Upper lobe of right lung (tissue), 1 donor: ENCODE measurements at regions not wholly inside any gene's neighbourhood (a gene's known extent, or its start where the extent isn't known, plus 50 kb on each side); places are given as distances from the start of the nearest gene placed in this dataset.

Experiments
- ATAC-seq: fragments of 200-7000 bp; cut with Tn5 transposase; one replicate; pipeline ENCODE4 v1.9.1; 2020; ENCODE audit warnings: mild to moderate bottlenecking, moderate library complexity
- DNase-seq: peaks from one replicate; pipeline ENCODE4 v3.0.0-alpha.2; 2020
- H3K27ac ChIP-seq: fragments of 200-600 bp; one replicate; pipeline ENCODE4 v1.8.0; 2022
- H3K27me3 ChIP-seq: fragments of 200-600 bp; one replicate; pipeline ENCODE4 v1.8.0; 2022; ENCODE audit warnings: mild to moderate bottlenecking
- H3K36me3 ChIP-seq: fragments of 200-600 bp; one replicate; pipeline ENCODE4 v1.8.0; 2022
- H3K4me1 ChIP-seq: fragments of 200-600 bp; one replicate; pipeline ENCODE4 v1.8.0; 2022
- H3K4me3 ChIP-seq: fragments of 200-600 bp; one replicate; pipeline ENCODE4 v1.8.0; 2022; ENCODE audit warnings: mild to moderate bottlenecking
- H3K9me3 ChIP-seq: fragments of 200-600 bp; one replicate; pipeline ENCODE4 v1.8.0; 2022
- intact Hi-C: fragments of 100-400 bp; cut with DNase I; formaldehyde crosslinking; loops from one replicate; pipeline ENCODE4 v1.11.0; 2022
- TF ChIP-seq, protein P1 (sequence below): fragments of 200-600 bp; IDR thresholded peaks from one replicate; pipeline ENCODE4 v1.8.0; 2022; ENCODE audit warnings: antibody characterized with exemption
- donor health status: DM: no; HTN: yes; CAD: no; lungs with severe emphysema.

DNA sequence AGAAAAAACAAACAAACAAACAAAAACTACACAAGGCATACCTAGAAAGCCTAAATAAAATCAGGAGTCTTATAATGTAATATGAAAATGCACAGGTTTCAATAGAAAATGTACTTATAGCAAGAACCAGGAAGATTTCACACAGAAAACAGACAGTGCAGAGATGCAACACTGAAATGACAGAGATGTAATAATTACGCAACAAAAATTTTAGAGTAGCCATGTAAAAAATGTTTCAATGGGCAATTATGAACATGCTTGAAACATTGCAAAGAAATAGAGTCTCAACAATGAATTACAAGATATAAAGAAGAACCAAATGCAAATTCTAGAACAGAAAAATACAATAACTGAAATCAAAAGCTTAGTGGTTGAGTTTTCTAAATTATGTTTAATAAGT is 405.9 kb downstream of the PLK2 start:
- TF ChIP-seq, protein P1, sequence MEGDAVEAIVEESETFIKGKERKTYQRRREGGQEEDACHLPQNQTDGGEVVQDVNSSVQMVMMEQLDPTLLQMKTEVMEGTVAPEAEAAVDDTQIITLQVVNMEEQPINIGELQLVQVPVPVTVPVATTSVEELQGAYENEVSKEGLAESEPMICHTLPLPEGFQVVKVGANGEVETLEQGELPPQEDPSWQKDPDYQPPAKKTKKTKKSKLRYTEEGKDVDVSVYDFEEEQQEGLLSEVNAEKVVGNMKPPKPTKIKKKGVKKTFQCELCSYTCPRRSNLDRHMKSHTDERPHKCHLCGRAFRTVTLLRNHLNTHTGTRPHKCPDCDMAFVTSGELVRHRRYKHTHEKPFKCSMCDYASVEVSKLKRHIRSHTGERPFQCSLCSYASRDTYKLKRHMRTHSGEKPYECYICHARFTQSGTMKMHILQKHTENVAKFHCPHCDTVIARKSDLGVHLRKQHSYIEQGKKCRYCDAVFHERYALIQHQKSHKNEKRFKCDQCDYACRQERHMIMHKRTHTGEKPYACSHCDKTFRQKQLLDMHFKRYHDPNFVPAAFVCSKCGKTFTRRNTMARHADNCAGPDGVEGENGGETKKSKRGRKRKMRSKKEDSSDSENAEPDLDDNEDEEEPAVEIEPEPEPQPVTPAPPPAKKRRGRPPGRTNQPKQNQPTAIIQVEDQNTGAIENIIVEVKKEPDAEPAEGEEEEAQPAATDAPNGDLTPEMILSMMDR: no peak
- H3K27ac ChIP-seq: no peak overlapping the region
- H3K4me1 ChIP-seq: no peaks in the 10 kb centered on the region
- no peaks in the 10 kb centered on the region for H3K36me3 ChIP-seq
- H3K9me3 ChIP-seq: no peaks in the 10 kb centered on the region
- ATAC-seq (no peak), DNase-seq (no peak)
- no peak overlapping the region for H3K4me3 ChIP-seq
- intact Hi-C loops: no loop called here
- H3K27me3 ChIP-seq: no peaks in the 10 kb centered on the region

DNA sequence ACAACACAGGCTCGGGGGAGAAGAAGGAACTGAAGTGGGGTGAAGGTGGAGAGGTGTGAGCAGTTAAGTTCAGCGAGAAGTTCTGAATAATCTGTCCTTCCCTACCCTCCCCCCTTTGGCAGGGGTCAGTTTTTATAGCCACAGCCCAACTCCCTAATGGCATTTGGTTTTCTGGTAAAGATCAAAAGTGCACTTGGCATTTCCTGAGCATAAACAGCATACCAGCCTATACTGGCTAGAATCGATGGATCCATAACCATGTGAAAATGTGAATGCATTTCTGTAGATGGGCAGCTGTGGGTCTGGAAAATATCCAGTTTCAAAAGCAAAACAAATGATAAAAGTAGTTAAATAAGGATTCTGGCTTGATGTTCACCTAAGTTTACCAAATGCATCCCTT is 410.9 kb downstream of the PLK2 start:
- ATAC-seq: no peak
- H3K4me1 ChIP-seq: no peaks in the 10 kb centered on the region
- H3K4me3 ChIP-seq: no peak overlapping the region
- intact Hi-C loops: no loop called here
- no peak for DNase-seq
- H3K9me3 ChIP-seq: no peaks in the 10 kb centered on the region
- TF ChIP-seq, protein P1: no peak
- no peaks in the 10 kb centered on the region for H3K36me3 ChIP-seq
- no peak overlapping the region for H3K27ac ChIP-seq
- H3K27me3 ChIP-seq: no peaks in the 10 kb centered on the region

DNA sequence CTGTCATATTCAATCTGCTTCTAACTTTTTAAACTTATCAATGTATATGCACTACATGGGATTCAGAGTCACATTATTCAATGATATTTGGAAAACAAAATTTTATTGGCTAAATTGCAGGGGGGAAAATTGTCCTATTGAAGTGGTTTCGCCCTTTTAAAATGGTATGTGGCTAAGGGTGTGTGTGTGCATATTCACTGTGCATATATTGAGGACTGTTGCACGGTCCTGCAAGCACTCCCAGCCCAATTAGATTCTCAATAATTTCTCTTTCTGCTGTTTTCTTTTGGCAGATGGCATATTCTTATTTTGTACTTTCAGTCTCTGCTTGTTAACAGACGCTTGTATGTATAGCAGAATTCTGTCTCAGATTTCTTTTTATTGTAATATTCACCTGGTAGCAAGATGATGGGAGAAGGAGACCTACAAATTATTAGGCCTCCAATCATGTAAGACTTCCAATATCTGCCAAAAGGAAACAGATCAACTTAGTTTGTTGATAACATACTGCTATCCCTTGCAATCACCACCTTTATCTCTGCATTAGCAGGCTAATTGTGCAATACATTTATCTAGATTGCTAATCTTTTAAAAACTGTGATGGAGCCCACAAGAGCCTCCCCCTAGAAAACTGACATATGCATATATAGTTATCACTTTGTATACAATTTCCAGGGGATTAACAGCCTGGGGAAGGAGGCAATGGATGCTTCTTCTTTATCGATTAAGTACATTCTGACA is 411.5 kb downstream of the PLK2 start:
- no peak for ATAC-seq
- TF ChIP-seq, protein P1: no peak
- H3K27ac ChIP-seq: no peak overlapping the region

DNA sequence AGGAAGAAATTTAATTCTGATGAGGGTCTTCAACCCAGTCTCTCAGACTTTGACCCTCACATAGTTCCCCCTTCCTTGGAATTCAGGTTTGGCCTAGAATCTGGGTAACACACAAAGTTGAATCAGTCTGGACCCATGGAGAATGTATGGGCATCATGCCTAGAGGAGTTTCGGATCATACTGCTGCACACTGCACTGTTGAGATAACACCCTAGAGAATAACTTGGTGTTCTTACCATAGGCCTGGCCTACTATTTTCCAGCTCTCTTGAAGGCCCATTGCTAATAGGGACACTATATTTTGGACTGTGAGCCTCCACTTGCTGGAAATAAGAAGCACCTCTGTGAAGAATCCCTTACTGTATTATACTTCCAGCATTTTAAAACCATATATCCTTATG is 413.5 kb downstream of the PLK2 start:
- Histone ChIP-seq H3K27ac (no peak overlapping the region), H3K27me3 (no peaks in the 10 kb centered on the region), H3K36me3 (no peaks in the 10 kb centered on the region), H3K4me3 (no peak overlapping the region), H3K4me1 (no peaks in the 10 kb centered on the region), H3K9me3 (no peaks in the 10 kb centered on the region)
- TF ChIP-seq, protein P1: no peak
- ATAC-seq (no peak), DNase-seq (no peak)
- intact Hi-C loops: no loop called here

More for the DNA sequence above, 411.5 kb downstream of the PLK2 start:
- intact Hi-C loops: no loop called here
- H3K4me3 ChIP-seq: no peak overlapping the region
- DNase-seq: no peak
- H3K27me3 ChIP-seq: no peaks in the 10 kb centered on the region
- H3K9me3 ChIP-seq: no peaks in the 10 kb centered on the region
- H3K4me1 ChIP-seq: no peaks in the 10 kb centered on the region
- no peaks in the 10 kb centered on the region for H3K36me3 ChIP-seq

DNA sequence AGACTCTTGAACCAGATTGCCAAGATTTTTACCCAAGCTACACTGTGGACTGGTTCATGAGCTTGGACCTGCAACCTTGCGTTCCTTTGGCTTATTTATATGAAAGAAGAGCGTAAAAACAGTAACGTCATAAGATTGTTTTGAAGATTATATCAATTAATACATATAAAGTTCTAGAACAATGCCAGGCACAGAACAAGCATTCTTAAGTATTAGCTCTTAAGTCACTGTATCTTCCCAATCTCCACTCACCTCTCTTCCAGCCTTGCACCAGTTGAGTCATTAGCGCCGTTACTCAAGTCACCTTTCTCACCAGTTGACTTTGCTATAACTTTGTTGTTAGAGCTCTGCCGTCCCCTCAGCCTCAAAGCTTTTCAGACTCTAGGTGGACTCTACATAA is 415.7 kb downstream of the PLK2 start:
- Histone ChIP-seq H3K27ac (no peak overlapping the region), H3K4me3 (no peak overlapping the region), H3K27me3 (no peaks in the 10 kb centered on the region), H3K9me3 (no peaks in the 10 kb centered on the region), H3K36me3 (no peaks in the 10 kb centered on the region), H3K4me1 (no peaks in the 10 kb centered on the region)
- no peak for ATAC-seq
- no peak for DNase-seq
- TF ChIP-seq, protein P1: no peak
- intact Hi-C loops: no loop called here
